22Rv1 (cell line): ENCODE measurements at regions not wholly inside any gene's neighbourhood (a gene's known extent, or its start where the extent isn't known, plus 50 kb on each side); places are given as distances from the start of the nearest gene placed in this dataset.

Experiments
- ZFX ChIP-seq: fragments of 450-650 bp; IDR thresholded peaks from 2 replicates; pipeline ENCODE4 v1.6.1; 2017; ENCODE audit warnings: antibody characterized with exemption, borderline replicate concordance
- TF ChIP-seq, protein P1 (sequence below): fragments of 450-650 bp; IDR thresholded peaks from 2 replicates; pipeline ENCODE4 v1.5.1; 2017; ENCODE audit warnings: mild to moderate bottlenecking

DNA sequence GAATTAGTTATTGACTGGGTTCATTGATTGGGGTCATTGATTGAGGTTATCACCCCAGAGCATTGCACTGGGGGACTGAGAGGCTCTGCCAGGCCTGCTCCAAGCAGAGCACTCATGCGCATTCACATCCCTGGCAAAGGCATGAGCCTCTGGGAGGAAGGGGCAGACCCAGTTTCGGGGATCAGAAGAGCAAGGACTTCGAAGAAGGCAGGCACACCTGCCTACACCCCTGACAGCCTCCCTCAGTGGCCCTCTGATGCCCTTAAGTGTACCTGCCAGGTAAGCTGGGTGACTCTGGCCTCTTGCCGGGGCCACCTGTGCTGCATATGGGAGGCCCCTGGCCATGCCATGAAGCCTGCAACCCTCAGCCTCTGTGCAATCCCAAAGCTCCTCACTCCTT lies 181.1 kb downstream of the PTPN20 start:
- TF ChIP-seq, protein P1, sequence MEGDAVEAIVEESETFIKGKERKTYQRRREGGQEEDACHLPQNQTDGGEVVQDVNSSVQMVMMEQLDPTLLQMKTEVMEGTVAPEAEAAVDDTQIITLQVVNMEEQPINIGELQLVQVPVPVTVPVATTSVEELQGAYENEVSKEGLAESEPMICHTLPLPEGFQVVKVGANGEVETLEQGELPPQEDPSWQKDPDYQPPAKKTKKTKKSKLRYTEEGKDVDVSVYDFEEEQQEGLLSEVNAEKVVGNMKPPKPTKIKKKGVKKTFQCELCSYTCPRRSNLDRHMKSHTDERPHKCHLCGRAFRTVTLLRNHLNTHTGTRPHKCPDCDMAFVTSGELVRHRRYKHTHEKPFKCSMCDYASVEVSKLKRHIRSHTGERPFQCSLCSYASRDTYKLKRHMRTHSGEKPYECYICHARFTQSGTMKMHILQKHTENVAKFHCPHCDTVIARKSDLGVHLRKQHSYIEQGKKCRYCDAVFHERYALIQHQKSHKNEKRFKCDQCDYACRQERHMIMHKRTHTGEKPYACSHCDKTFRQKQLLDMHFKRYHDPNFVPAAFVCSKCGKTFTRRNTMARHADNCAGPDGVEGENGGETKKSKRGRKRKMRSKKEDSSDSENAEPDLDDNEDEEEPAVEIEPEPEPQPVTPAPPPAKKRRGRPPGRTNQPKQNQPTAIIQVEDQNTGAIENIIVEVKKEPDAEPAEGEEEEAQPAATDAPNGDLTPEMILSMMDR, result no peak
- TF ChIP-seq ZFX, result no peak
